Hepatocyte (in vitro differentiated cells): ENCODE measurements at regions not wholly inside any gene's neighbourhood (a gene's known extent, or its start where the extent isn't known, plus 50 kb on each side); places are given as distances from the start of the nearest gene placed in this dataset.

ENCODE experiments used
- DNase-seq: peaks from one replicate; pipeline ENCODE4 v3.0.0-alpha.2; 2016; ENCODE audit warnings: low spot score
- H2AFZ ChIP-seq: fragments of 200-600 bp; sonication (generic); 2 replicates; pipeline ENCODE4 v1.6.0; 2016; ENCODE audit warnings: antibody characterized with exemption, mild to moderate bottlenecking
- H3K27ac ChIP-seq: fragments of 200-600 bp; sonication (generic); 2 replicates; pipeline ENCODE4 v1.5.1; 2016; ENCODE audit warnings: mild to moderate bottlenecking
- H3K27me3 ChIP-seq: fragments of 200-600 bp; sonication (generic); 2 replicates; pipeline ENCODE4 v1.6.1; 2016
- H3K36me3 ChIP-seq: fragments of 200-600 bp; sonication (generic); replicated peaks from 2 replicates; pipeline ENCODE4 v1.5.1; 2016; ENCODE audit warnings: low read depth; ENCODE audit not compliant: insufficient read depth
- H3K4me1 ChIP-seq: fragments of 200-600 bp; sonication (generic); 2 replicates; pipeline ENCODE4 v1.5.1; 2016; ENCODE audit warnings: mild to moderate bottlenecking, moderate library complexity; ENCODE audit not compliant: insufficient read depth
- H3K4me2 ChIP-seq: fragments of 200-600 bp; sonication (generic); 2 replicates; pipeline ENCODE4 v1.6.0; 2016
- H3K4me3 ChIP-seq: fragments of 200-600 bp; sonication (generic); 2 replicates; pipeline ENCODE4 v1.5.1; 2016; ENCODE audit warnings: mild to moderate bottlenecking
- H3K79me2 ChIP-seq: fragments of 200-600 bp; sonication (generic); 2 replicates; pipeline ENCODE4 v1.6.0; 2017; ENCODE audit warnings: mild to moderate bottlenecking
- H3K9me2 ChIP-seq: fragments of 200-600 bp; sonication (generic); replicated peaks from 2 replicates; pipeline ENCODE4 v1.6.0; 2017; ENCODE audit warnings: mild to moderate bottlenecking; ENCODE audit not compliant: insufficient read depth
- H3K9me3 ChIP-seq: fragments of 200-600 bp; sonication (generic); 2 replicates; pipeline ENCODE4 v1.5.1; 2016; ENCODE audit warnings: low read depth, mild to moderate bottlenecking
- H4K20me1 ChIP-seq: fragments of 200-600 bp; sonication (generic); 2 replicates; pipeline ENCODE4 v1.6.0; 2016; ENCODE audit warnings: mild to moderate bottlenecking; ENCODE audit not compliant: insufficient read depth, poor library complexity, severe bottlenecking
- CTCF ChIP-seq: fragments of 200-600 bp; sonication (generic); IDR thresholded peaks from 2 replicates; pipeline ENCODE4 v1.5.1; 2016; ENCODE audit warnings: antibody characterized with exemption, mild to moderate bottlenecking; ENCODE audit not compliant: poor library complexity
- EZH2 ChIP-seq: fragments of 200-600 bp; sonication (generic); IDR thresholded peaks from 2 replicates; pipeline ENCODE4 v1.6.1; 2016; ENCODE audit warnings: antibody characterized with exemption, mild to moderate bottlenecking, borderline replicate concordance
- EZH2phosphoT487 ChIP-seq: fragments of 200-600 bp; sonication (generic); IDR thresholded peaks from one replicate; pipeline ENCODE4 v1.6.1; 2018; ENCODE audit warnings: antibody characterized with exemption, mild to moderate bottlenecking, low read depth, moderate library complexity; ENCODE audit not compliant: unreplicated experiment, severe bottlenecking
- WGBS: methylation state at CpG from one replicate; pipeline ENCODE4 v1.1.6; 2016; ENCODE audit warnings: low lambda C conversion rate; ENCODE audit errors: missing lambda C conversion rate; 5-methylcytosine and 5-hydroxymethylcytosine counted together

- Histone ChIP-seq H3K9me2 (no peaks in the 10 kb centered on the region), H3K27ac (no peak overlapping the region), H3K36me3 (no peaks in the 10 kb centered on the region), H3K4me3 (no peak overlapping the region), H3K9me3 (no peaks in the 10 kb centered on the region), H3K4me1 (no peaks in the 10 kb centered on the region), H2AFZ (no peak overlapping the region), H3K4me2 (no peak overlapping the region), H3K27me3 (no peaks in the 10 kb centered on the region), H3K79me2 (no peaks in the 10 kb centered on the region), H4K20me1 (no peaks in the 10 kb centered on the region)
- 68% methylated on average over 4 of the region's 4 CpGs for WGBS
- TF ChIP-seq CTCF (no peak), EZH2 (no peak), EZH2phosphoT487 (no peak)
- no peak for DNase-seq
Observed at GRCh38 chr2:155748131-155748530, 584.4 kb downstream of the NR4A2 start.

- Histone ChIP-seq H3K9me2 (no peaks in the 10 kb centered on the region), H3K27ac (no peak overlapping the region), H3K79me2 (no peaks in the 10 kb centered on the region), H3K4me2 (no peak overlapping the region), H4K20me1 (no peaks in the 10 kb centered on the region), H3K27me3 (no peaks in the 10 kb centered on the region), H3K36me3 (no peaks in the 10 kb centered on the region), H3K9me3 (no peaks in the 10 kb centered on the region), H3K4me1 (no peaks in the 10 kb centered on the region), H2AFZ (no peak overlapping the region), H3K4me3 (no peak overlapping the region)
- TF ChIP-seq CTCF: no peak
- TF ChIP-seq EZH2phosphoT487: no peak
- TF ChIP-seq EZH2: no peak
- DNase-seq: no peak
- 88% methylated on average over 3 of the region's 3 CpGs for WGBS
Observed at GRCh38 chr2:155747531-155747930, 585.0 kb downstream of the NR4A2 start.

- Histone ChIP-seq H3K36me3 (no peaks in the 10 kb centered on the region), H3K4me1 (no peaks in the 10 kb centered on the region), H3K27me3 (no peaks in the 10 kb centered on the region), H3K9me2 (no peaks in the 10 kb centered on the region), H2AFZ (no peak overlapping the region), H3K27ac (no peak overlapping the region), H3K9me3 (no peaks in the 10 kb centered on the region), H3K4me2 (no peak overlapping the region), H3K79me2 (no peaks in the 10 kb centered on the region), H3K4me3 (no peak overlapping the region), H4K20me1 (no peaks in the 10 kb centered on the region)
- 67% methylated on average over 4 of the region's 4 CpGs for WGBS
- TF ChIP-seq EZH2phosphoT487 (no peak), CTCF (no peak), EZH2 (no peak)
- DNase-seq: no peak
Observed at GRCh38 chr2:155733091-155733853, 599.2 kb downstream of the NR4A2 start.
